Ammon's horn (tissue), 1 donor: ENCODE measurements at regions not wholly inside any gene's neighbourhood (a gene's known extent, or its start where the extent isn't known, plus 50 kb on each side); places are given as distances from the start of the nearest gene placed in this dataset.
"Not testable (repeated sequence)": the region's sequence is repeated elsewhere in the genome, so short reads cannot be mapped to it uniquely, and the experiment has no call there.

Experiments used
- DNase-seq: peaks from one replicate; pipeline ENCODE4 v3.0.0-alpha.2; 2016; ENCODE audit warnings: low spot score

DNA sequence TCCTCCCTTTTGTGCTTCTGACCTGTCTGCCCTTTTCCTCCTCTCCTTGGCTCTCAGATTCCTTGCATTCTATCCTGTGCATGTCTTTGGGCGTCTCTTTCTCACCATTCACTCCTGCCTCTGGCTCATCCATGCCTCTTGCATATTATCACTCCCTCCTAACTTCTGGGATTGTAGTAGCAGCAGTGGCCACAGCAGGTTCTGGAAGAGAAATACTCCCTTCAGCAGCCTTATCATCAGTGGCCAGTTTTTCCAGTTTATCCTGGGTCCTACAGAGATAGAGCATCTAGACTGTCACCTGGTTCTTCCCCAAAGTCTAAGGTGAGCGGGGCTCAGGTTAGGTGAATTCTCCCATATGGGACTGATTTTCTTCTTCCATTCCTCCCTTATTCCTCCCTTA, 354.0 kb upstream of the CCL2 start:
- DNase-seq = no peak

DNA sequence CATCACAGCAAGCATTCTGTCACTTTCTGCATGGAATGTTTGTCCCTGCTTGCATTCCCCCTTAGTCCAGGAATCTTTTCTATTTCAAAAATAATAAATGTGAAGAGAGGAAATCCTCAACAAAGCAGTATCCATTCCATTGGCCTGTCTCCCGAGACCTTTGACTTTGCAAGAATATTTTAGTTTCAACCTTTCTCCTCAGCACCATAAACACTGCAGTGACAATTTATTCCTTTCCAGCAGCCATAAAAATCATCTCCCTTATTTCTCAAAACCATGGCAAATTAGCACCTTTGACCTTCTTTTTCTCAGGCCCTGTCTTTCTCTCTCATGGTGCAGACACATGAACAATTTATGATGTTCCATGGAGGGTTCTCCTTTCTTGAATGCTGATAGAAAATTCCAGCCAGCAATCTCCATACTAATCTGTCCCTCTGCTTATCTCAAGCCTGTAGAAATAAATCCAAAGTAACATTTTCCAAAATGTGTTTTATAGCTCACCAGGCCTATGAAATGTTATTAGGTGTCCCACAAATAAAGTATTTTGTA, 352.1 kb upstream of the CCL2 start:
- DNase-seq = no peak

- no peak for DNase-seq
These were observed 350.6 kb upstream of the CCL2 start for GRCh38 chr17:33904476-33904875.

- no peak for DNase-seq
These were observed 349.7 kb upstream of the CCL2 start for GRCh38 chr17:33905338-33905800.

DNA sequence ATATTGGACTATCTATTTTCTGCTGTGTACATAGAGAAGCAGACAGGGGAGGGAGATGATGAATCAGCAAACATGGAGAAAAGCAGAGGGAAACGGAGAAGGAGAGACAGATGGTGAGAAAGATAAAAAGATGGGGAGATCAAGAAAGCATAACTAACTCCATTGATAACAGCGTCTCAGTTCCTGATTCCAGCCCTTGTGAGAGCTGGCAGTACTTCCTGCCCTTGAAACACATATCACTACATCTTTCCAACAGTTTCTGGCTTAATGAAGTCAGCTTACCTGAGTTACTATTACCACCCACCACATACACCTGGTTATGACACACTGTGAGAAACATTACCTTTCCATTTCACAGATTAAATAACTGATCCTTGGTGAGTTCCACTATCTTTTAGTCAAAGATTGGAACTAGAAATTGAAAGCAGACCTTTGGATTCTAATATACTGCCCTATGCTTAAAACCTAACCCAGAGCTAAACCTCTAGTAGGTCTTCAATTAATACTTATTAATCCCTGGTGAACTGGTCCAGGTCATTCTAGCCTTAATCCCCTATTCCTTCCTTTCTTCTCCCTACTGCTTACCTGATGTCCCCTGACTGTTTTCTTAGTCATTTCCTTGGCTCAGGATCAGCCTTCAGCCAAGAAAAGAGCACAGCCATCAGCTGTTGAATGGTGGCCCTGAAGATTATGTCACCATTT, 346.6 kb upstream of the CCL2 start:
- no peak for DNase-seq

- DNase-seq = no peak
These were observed 344.8 kb upstream of the CCL2 start for GRCh38 chr17:33910200-33910857.

DNA sequence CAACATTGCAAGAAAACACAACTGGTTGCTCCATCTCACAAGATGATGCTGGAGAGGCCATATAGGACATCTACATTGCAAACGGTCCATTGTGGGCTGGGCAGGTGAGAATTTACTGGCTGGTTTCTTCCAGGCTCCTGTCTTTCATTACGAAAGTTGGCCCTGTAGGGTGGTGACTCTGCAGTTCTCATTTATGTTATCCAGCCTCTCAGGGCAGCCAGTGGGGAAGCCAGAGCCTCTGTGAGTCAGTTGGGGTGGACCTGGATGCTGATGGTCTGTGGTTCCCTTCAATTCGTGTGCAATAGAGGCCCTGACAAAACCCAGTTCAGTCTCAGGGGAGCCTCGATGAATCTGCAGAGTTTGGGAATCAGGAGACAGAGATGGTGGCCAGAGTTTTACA, 341.0 kb upstream of the CCL2 start:
- no peak for DNase-seq

- DNase-seq = no peak
These were observed 332.1 kb upstream of the CCL2 start for GRCh38 chr17:33922971-33923370.

- DNase-seq = no peak
These were observed 331.0 kb upstream of the CCL2 start for GRCh38 chr17:33924104-33924503.

DNA sequence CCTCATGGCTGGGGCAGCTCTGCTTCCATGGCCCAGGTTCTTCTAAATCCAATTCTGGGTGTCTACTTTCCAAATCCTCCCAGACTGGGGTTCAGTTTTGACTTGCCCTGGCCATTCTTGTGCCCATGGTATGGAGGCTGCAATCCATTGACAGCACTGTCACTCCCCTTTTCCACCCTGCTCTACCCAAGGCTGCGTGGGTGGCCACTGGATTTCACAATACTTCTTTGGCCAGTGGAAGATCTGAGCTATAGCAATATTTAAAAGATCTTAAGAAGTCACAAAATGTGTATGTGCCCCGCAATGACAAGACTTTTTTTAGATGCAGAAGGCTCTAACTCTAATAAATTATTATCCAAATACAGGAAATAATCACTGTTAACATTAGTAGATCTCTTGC, 329.4 kb upstream of the CCL2 start:
- no peak for DNase-seq

DNA sequence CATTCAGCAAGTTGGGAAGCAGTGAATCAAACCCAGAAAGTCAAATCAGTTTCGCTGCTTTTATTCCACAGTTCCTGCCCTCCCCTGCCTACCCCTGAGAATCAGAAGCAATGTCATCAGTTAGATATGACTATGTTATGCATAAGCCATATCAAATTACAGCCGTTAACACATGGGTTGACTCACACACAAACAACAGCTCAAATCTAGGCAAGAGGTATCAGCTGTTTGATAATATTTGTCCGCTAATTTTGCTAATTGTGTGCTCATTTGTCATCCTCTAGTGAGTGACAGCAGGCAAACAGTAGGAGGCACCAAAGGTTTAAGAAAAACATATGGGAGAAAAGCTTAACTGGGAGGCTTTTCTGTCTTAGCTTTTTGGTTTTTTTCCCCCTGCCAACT, 327.4 kb upstream of the CCL2 start:
- DNase-seq = peak; percentile 40

DNA sequence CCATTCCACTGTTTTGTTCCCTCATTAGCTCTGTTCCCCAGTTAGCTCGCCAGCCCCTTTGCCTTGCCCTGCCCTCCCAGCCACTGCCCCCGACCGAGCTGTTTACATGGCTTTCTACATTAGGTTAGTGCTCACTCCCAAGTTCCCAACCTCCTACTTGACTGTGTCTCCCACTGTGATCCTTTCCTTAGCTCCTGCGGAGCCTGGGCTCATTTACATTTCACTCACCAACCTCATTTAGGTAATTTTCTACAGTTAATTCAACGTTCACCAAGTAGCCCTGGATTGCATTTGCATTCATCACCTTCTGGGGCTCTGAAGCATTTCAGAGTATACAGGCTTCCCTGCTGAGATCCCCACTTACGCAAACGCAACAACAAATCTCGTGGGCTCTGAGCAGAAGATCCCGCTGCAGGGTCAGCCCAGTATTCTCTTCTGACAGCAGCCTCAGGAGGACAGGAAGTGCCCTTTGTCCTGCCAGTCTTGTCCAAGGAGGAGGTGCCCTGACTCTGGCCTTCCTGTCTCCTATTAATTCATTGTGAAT, 325.8 kb upstream of the CCL2 start:
- no peak for DNase-seq

- not testable (repeated sequence) for DNase-seq
These were observed 323.8 kb upstream of the CCL2 start for GRCh38 chr17:33931148-33931814.

DNA sequence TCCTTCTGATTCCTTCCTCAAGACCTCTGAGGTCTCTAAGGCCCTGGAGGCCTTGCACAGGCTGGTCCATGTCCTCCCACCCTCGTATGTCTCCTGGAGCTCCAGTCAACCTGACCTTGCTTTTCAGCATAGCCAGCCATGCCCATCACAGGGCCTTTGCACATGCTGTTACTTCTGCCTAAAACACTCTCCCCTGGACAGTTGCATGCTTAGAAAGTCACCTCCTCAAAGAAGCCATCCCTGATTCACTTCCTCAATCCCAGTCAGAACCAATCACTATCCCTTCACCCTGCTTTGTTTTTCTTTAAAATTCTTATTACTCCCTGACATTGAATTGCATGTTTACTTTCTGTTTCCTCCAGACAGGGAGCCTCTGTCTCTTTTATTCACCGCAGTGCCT, 322.1 kb upstream of the CCL2 start:
- DNase-seq = no peak

DNA sequence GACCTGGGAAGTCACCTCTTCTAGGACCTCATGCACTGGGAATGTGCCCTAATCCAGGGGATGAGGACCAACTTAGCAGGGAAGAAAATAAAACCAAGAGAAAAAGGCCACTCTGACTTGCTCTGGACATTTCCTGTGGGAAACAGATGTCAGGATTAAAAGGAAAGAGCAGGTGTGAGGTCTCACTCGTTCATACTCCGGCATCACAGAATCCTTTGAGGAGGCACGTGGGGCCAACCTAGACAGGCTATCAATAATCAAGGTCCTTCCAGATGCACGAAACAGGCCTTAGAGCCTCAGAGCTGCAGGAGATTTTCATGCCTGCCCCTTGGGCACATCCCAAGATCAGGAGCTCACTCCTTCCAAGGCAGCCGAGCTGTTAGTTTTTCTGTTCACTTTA, 321.5 kb upstream of the CCL2 start:
- DNase-seq = no peak

- no peak for DNase-seq
These were observed 320.4 kb upstream of the CCL2 start for GRCh38 chr17:33934696-33935095.

DNA sequence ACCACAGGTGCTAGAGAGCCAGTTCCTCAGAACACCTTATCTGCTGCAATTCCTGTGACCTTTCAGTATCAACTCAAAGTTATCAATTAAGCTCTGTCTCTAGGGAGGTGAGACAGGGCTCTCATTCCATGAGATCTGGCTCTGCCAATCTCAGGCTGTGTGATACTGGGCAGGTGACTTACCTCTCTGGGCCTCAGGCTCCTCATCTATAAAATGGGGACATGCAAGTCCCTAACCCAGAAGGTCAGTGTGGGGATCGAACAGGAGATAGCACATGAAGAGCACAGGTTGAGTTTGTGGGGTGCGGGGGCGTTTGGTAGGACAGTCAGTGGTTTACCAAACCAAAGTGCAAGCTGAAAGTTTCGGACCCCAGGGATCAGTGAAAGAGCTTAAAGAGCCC, 319.3 kb upstream of the CCL2 start:
- no peak for DNase-seq

GRCh38 chr17:33936764-33937163, 318.3 kb upstream of the CCL2 start:
- DNase-seq = no peak

GRCh38 chr17:33939959-33940358, 315.1 kb upstream of the CCL2 start:
- no peak for DNase-seq

- DNase-seq = no peak
These were observed 314.2 kb upstream of the CCL2 start for GRCh38 chr17:33940769-33941370.

DNA sequence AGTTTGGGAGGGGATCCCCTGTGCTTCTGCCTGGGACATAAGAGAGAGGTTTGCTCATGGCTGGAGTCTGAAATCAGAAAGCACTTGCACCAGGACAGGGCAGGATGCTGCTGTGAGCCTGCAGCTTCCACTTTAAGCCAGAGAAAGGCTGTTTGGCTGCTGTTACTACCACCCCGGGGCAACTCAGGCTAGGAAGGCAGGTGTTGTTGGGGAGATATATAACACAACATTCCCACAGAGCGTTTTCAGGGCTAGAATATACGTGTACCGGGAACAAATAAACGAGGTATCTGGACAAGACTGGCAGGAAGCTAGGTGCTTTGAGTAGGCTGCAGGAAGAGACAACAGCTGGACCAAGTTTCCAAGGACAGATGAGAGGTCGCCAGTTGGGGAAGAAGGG, 313.3 kb upstream of the CCL2 start:
- DNase-seq = no peak

DNA sequence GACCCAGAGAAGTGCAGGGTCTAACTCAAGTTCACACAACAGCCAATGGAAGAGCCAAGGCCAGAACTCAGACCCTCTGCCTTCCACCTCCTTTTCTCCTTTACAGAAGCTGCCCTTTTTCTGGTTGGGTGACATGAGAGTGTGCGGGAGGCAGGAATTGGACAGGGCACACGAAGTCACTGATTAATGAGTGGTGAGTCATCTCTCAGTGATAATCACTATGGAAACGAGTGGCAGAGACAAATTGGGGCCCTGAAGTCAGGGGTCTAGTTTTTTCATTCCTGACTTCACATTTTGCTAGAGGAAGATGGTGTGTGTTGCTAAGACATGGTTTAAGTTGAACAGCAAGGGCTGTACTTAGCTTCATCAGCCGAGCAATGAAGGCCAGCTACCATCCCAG, 312.7 kb upstream of the CCL2 start:
- no peak for DNase-seq
